ENCODE measurements at regions not wholly inside any gene's neighbourhood (a gene's known extent, or its start where the extent isn't known, plus 50 kb on each side); places are given as distances from the start of the nearest gene placed in this dataset.

- Mint-ChIP-seq H3K36me3 (peaks cover 4% of the 10 kb centered on the region), H3K9me3 (no peaks in the 10 kb centered on the region), H3K4me1 (no peaks in the 10 kb centered on the region), H3K27me3 (ENCODE audit: insufficient read depth, low read depth) (no peaks in the 10 kb centered on the region), H3K4me3 (no peak overlapping the region), H3K27ac (no peak overlapping the region)
- Histone ChIP-seq H3K4me3 (no peak overlapping the region), H3F3A (ENCODE audit: low read depth) (no peaks in the 10 kb centered on the region), H3K36me3 (no peaks in the 10 kb centered on the region), H3K9me3 (ENCODE audit: low read depth) (no peaks in the 10 kb centered on the region), H3K4me1 (no peaks in the 10 kb centered on the region), H3K79me2 (ENCODE audit: low read depth) (no peaks in the 10 kb centered on the region), H3K27ac (no peak overlapping the region), H3K9ac (no peak overlapping the region), H2AFZ (replicated peaks) (no peak overlapping the region), H3K27me3 (no peaks in the 10 kb centered on the region), H4K20me1 (ENCODE audit: low read depth) (no peaks in the 10 kb centered on the region), H3K4me2 (no peak overlapping the region)
- no peak for DNase-seq (ENCODE audit: low spot score)
- no peak for TF ChIP-seq EZH2phosphoT487 (IDR thresholded peaks at IDR 0.05)
- no peak for TF ChIP-seq EZH2 (IDR thresholded peaks at IDR 0.05)
- no peak for TF ChIP-seq CTCF (IDR thresholded peaks at IDR 0.05)
Measured at GRCh38 chr11:92589512-92589911, 364.9 kb downstream of the FAT3 start.

GRCh38 chr11:92591521-92591920 lies 366.9 kb downstream of the FAT3 start:
- Histone ChIP-seq H3K27me3 (no peaks in the 10 kb centered on the region), H3K36me3 (no peaks in the 10 kb centered on the region), H3K9me3 (ENCODE audit: low read depth) (no peaks in the 10 kb centered on the region), H3K4me3 (no peak overlapping the region), H2AFZ (replicated peaks) (no peak overlapping the region), H3K9ac (no peak overlapping the region), H3F3A (ENCODE audit: low read depth) (no peaks in the 10 kb centered on the region), H3K79me2 (ENCODE audit: low read depth) (no peaks in the 10 kb centered on the region), H3K4me2 (no peak overlapping the region), H3K27ac (no peak overlapping the region), H3K4me1 (no peaks in the 10 kb centered on the region), H4K20me1 (ENCODE audit: low read depth) (no peaks in the 10 kb centered on the region)
- TF ChIP-seq EZH2 (IDR thresholded peaks at IDR 0.05) (no peak), CTCF (IDR thresholded peaks at IDR 0.05) (no peak), EZH2phosphoT487 (IDR thresholded peaks at IDR 0.05) (no peak)
- H3K4me1 Mint-ChIP-seq = peaks cover 3% of the 10 kb centered on the region
- no peak for DNase-seq (ENCODE audit: low spot score)
- H3K27me3 Mint-ChIP-seq (ENCODE audit: insufficient read depth, low read depth) = no peaks in the 10 kb centered on the region
- no peaks in the 10 kb centered on the region for H3K9me3 Mint-ChIP-seq
- H3K36me3 Mint-ChIP-seq = peaks cover 6% of the 10 kb centered on the region
- no peak overlapping the region for H3K27ac Mint-ChIP-seq
- H3K4me3 Mint-ChIP-seq = no peak overlapping the region

GRCh38 chr11:92594251-92594650 lies 369.6 kb downstream of the FAT3 start:
- H3K36me3 Mint-ChIP-seq = peaks cover 6% of the 10 kb centered on the region
- TF ChIP-seq EZH2phosphoT487 (IDR thresholded peaks at IDR 0.05) = no peak
- TF ChIP-seq EZH2 (IDR thresholded peaks at IDR 0.05) = no peak
- TF ChIP-seq CTCF (IDR thresholded peaks at IDR 0.05) = no peak
- Histone ChIP-seq H2AFZ (replicated peaks) (no peak overlapping the region), H3K4me2 (no peak overlapping the region), H3K79me2 (ENCODE audit: low read depth) (no peaks in the 10 kb centered on the region), H3K9me3 (ENCODE audit: low read depth) (no peaks in the 10 kb centered on the region), H3K4me3 (no peak overlapping the region), H3F3A (ENCODE audit: low read depth) (no peaks in the 10 kb centered on the region), H3K4me1 (no peaks in the 10 kb centered on the region), H4K20me1 (ENCODE audit: low read depth) (no peaks in the 10 kb centered on the region), H3K27me3 (no peaks in the 10 kb centered on the region), H3K36me3 (no peaks in the 10 kb centered on the region), H3K9ac (no peak overlapping the region), H3K27ac (no peak overlapping the region)
- no peaks in the 10 kb centered on the region for H3K27me3 Mint-ChIP-seq (ENCODE audit: insufficient read depth, low read depth)
- DNase-seq (ENCODE audit: low spot score) = no peak
- H3K4me3 Mint-ChIP-seq = no peak overlapping the region
- H3K9me3 Mint-ChIP-seq = no peaks in the 10 kb centered on the region
- H3K27ac Mint-ChIP-seq = no peak overlapping the region
- peaks cover 3% of the 10 kb centered on the region for H3K4me1 Mint-ChIP-seq

- Histone ChIP-seq H3K27ac (no peak overlapping the region), H3K79me2 (ENCODE audit: low read depth) (no peaks in the 10 kb centered on the region), H3K9me3 (ENCODE audit: low read depth) (no peaks in the 10 kb centered on the region), H2AFZ (replicated peaks) (no peak overlapping the region), H3K9ac (no peak overlapping the region), H3F3A (ENCODE audit: low read depth) (no peaks in the 10 kb centered on the region), H3K4me1 (no peaks in the 10 kb centered on the region), H4K20me1 (ENCODE audit: low read depth) (no peaks in the 10 kb centered on the region), H3K27me3 (no peaks in the 10 kb centered on the region), H3K4me2 (no peak overlapping the region), H3K4me3 (no peak overlapping the region), H3K36me3 (no peaks in the 10 kb centered on the region)
- TF ChIP-seq EZH2phosphoT487 (IDR thresholded peaks at IDR 0.05) = no peak
- no peak for TF ChIP-seq EZH2 (IDR thresholded peaks at IDR 0.05)
- TF ChIP-seq CTCF (IDR thresholded peaks at IDR 0.05) = no peak
- Mint-ChIP-seq H3K4me1 (peaks cover 3% of the 10 kb centered on the region), H3K36me3 (peaks cover 6% of the 10 kb centered on the region), H3K4me3 (no peak overlapping the region), H3K27ac (no peak overlapping the region), H3K27me3 (ENCODE audit: insufficient read depth, low read depth) (no peaks in the 10 kb centered on the region), H3K9me3 (no peaks in the 10 kb centered on the region)
- DNase-seq (ENCODE audit: low spot score) = no peak
Measured at GRCh38 chr11:92595052-92595451, 370.4 kb downstream of the FAT3 start.
